GM10248 (cell line): ENCODE measurements at regions not wholly inside any gene's neighbourhood (a gene's known extent, or its start where the extent isn't known, plus 50 kb on each side); places are given as distances from the start of the nearest gene placed in this dataset.
"Not testable (repeated sequence)": the region's sequence is repeated elsewhere in the genome, so short reads cannot be mapped to it uniquely, and the experiment has no call there.

Source experiments
- CTCF ChIA-PET: fragments of 300-600 bp; sonication (Branson Sonifier 250); formaldehyde crosslinking; extraction: SDS; loops from one replicate; lab custom pipeline; 2021; ENCODE audit warnings: antibody characterized with exemption; lab: Yijun Ruan, JAX
- POLR2A ChIA-PET: fragments of 350-650 bp; sonication (Branson Sonifier 250); formaldehyde crosslinking; extraction: SDS; loops from one replicate; lab custom pipeline; 2020; ENCODE audit warnings: antibody characterized with exemption; lab: Yijun Ruan, JAX
- DNase-seq: peaks from one replicate; pipeline ENCODE4 v3.0.0; 2012; ENCODE audit errors: extremely low spot score
- CTCF ChIP-seq: IDR thresholded peaks from 2 replicates; pipeline ENCODE4 v1.5.1; 2012; ENCODE audit warnings: mild to moderate bottlenecking, low read depth; ENCODE audit errors: extremely low read depth, missing control alignments, control extremely low read depth

- TF ChIP-seq CTCF, result no peak
- CTCF ChIA-PET, result interaction anchor here (1.3 kb wide), 1 partner anchor 14 kb away, joined by 3 read pairs; no protein-coding TSS in a partner anchor
- POLR2A ChIA-PET, result no interaction called here
- DNase-seq, result no peak
These were observed 778.1 kb downstream of the SH3BGRL start for GRCh38 chrX:81979806-81980515.

GRCh38 chrX:81987217-81987616 lies 785.3 kb downstream of the SH3BGRL start:
- DNase-seq, CTCF ChIA-PET, POLR2A ChIA-PET: not testable (repeated sequence)

GRCh38 chrX:81996166-81996565 lies 794.3 kb downstream of the SH3BGRL start:
- CTCF ChIA-PET, result no interaction called here
- POLR2A ChIA-PET, result interaction anchor here (0.6 kb wide), 1 partner anchor 60 kb away, joined by 4 read pairs; no protein-coding TSS in a partner anchor
- no peak for DNase-seq
- no peak for TF ChIP-seq CTCF

- ChIA-PET POLR2A (no interaction called here), CTCF (no interaction called here)
- no peak for DNase-seq
- no peak for TF ChIP-seq CTCF
These were observed 827.8 kb downstream of the SH3BGRL start for GRCh38 chrX:82029571-82030218.

GRCh38 chrX:82031250-82031649 lies 829.3 kb downstream of the SH3BGRL start:
- no peak for DNase-seq
- no peak for TF ChIP-seq CTCF
- POLR2A ChIA-PET, result no interaction called here
- CTCF ChIA-PET, result no interaction called here

- no peak for DNase-seq
- no peak for TF ChIP-seq CTCF
- ChIA-PET POLR2A (no interaction called here), CTCF (no interaction called here)
These were observed 836.9 kb downstream of the SH3BGRL start for GRCh38 chrX:82038793-82039192.

- CTCF ChIA-PET, result no interaction called here
- no peak for TF ChIP-seq CTCF
- no peak for DNase-seq
- POLR2A ChIA-PET, result no interaction called here
These were observed 839.1 kb downstream of the SH3BGRL start for GRCh38 chrX:82041034-82041433.
